SH-SY5Y (cell line): ENCODE measurements at regions not wholly inside any gene's neighbourhood (a gene's known extent, or its start where the extent isn't known, plus 50 kb on each side); places are given as distances from the start of the nearest gene placed in this dataset.

ENCODE experiments used
- GATA2 ChIP-seq: IDR thresholded peaks from 2 replicates; pipeline ENCODE4 v1.6.1; 2011; ENCODE audit warnings: mild to moderate bottlenecking, low read depth, low read length
- GATA3 ChIP-seq: IDR thresholded peaks from 2 replicates; pipeline ENCODE4 v1.6.1; 2011; ENCODE audit warnings: low read depth, mild to moderate bottlenecking, low read length, moderate library complexity

- TF ChIP-seq GATA3 (no peak), GATA2 (no peak)
Observed at GRCh38 chrX:7680181-7680580, 162.8 kb upstream of the VCX start.
